Naive thymus-derived CD4-positive, alpha-beta T cell (primary cell): ENCODE measurements at regions not wholly inside any gene's neighbourhood (a gene's known extent, or its start where the extent isn't known, plus 50 kb on each side); places are given as distances from the start of the nearest gene placed in this dataset.
"Not testable (repeated sequence)": the region's sequence is repeated elsewhere in the genome, so short reads cannot be mapped to it uniquely, and the experiment has no call there.

Experiments
- ATAC-seq: fragments of 150-1000 bp; cut with Tn5 transposase; 2 replicates; pipeline ENCODE4 v1.10.0; 2021; ENCODE audit warnings: mild to moderate bottlenecking, moderate library complexity
- CTCF ChIA-PET: fragments of 350-600 bp; sonication (Branson Sonifier 250); formaldehyde crosslinking; loops from one replicate; lab custom pipeline; 2021; ENCODE audit warnings: antibody characterized with exemption; lab: Charles Lee
- POLR2A ChIA-PET: fragments of 350-600 bp; sonication (Branson Sonifier 250); formaldehyde crosslinking; loops from one replicate; lab custom pipeline; 2021; ENCODE audit warnings: antibody characterized with exemption, inconsistent platforms; lab: Charles Lee
- DNase-seq, 9 donors: peaks; one replicate each; pipeline versions ENCODE4 v3.0.0 to v3.0.0-alpha.2; 2020 to 2022; ENCODE audit warnings: mixed read lengths in 1 of 9
- H3K27ac ChIP-seq: one replicate; pipeline ENCODE4 v1.7.0; 2013; ENCODE audit warnings: mild to moderate bottlenecking, low read depth, low read length, moderate library complexity
- H3K27me3 ChIP-seq, 2 donors: one replicate each; pipeline ENCODE4 v1.7.0; 2013; ENCODE audit warnings: low read length in 2 of 2, mild to moderate bottlenecking in 2 of 2, moderate library complexity in 2 of 2; ENCODE audit not compliant: control insufficient read depth in 2 of 2, insufficient read depth in 2 of 2
- H3K36me3 ChIP-seq, 3 experiments: 1 replicate in 2 of 3; 2 replicates in 1 of 3; pipeline ENCODE4 v1.7.0; 2013; ENCODE audit warnings: low read length in 3 of 3, mild to moderate bottlenecking in 3 of 3, moderate library complexity in 1 of 3; ENCODE audit not compliant: insufficient read depth in 3 of 3, control insufficient read depth in 2 of 3
- H3K4me1 ChIP-seq, 2 donors: one replicate each; pipeline ENCODE4 v1.7.0; 2013; ENCODE audit warnings: low read length in 2 of 2, mild to moderate bottlenecking in 2 of 2, moderate library complexity in 1 of 2; ENCODE audit not compliant: control insufficient read depth in 2 of 2, insufficient read depth in 2 of 2
- H3K4me3 ChIP-seq: 2 replicates; pipeline ENCODE4 v1.7.0; 2013; ENCODE audit warnings: mild to moderate bottlenecking, low read length
- H3K9me3 ChIP-seq, 3 experiments: 1 replicate in 2 of 3; 2 replicates in 1 of 3; pipeline ENCODE4 v1.7.0; 2013; ENCODE audit warnings: low read length in 3 of 3; ENCODE audit not compliant: control insufficient read depth in 2 of 3
- H3K27ac Mint-ChIP-seq, 9 donors: one replicate each; pipeline ENCODE4 v1.8.0; 2020 to 2022; ENCODE audit warnings: mixed read lengths in 9 of 9, mild to moderate bottlenecking in 8 of 9, moderate library complexity in 5 of 9, inconsistent platforms in 2 of 9
- H3K27me3 Mint-ChIP-seq, 5 donors: one replicate each; pipeline ENCODE4 v1.8.0; 2021 to 2022; ENCODE audit warnings: mixed read lengths in 5 of 5, mild to moderate bottlenecking in 1 of 5
- H3K36me3 Mint-ChIP-seq, 5 donors: one replicate each; pipeline ENCODE4 v1.8.0; 2020 to 2022; ENCODE audit warnings: mixed read lengths in 5 of 5, mild to moderate bottlenecking in 3 of 5, inconsistent platforms in 1 of 5
- H3K4me1 Mint-ChIP-seq, 7 donors: one replicate each; pipeline ENCODE4 v1.8.0; 2020 to 2022; ENCODE audit warnings: mixed read lengths in 7 of 7, mild to moderate bottlenecking in 3 of 7, inconsistent platforms in 1 of 7
- H3K4me3 Mint-ChIP-seq, 10 donors: one replicate each; pipeline ENCODE4 v1.8.0; 2020 to 2022; ENCODE audit warnings: mild to moderate bottlenecking in 10 of 10, mixed read lengths in 10 of 10, moderate library complexity in 6 of 10, inconsistent platforms in 2 of 10
- H3K9me3 Mint-ChIP-seq, 11 donors: one replicate each; pipeline ENCODE4 v1.8.0; 2020 to 2022; ENCODE audit warnings: mixed read lengths in 11 of 11, mild to moderate bottlenecking in 4 of 11, inconsistent platforms in 1 of 11, moderate library complexity in 1 of 11
- intact Hi-C, 2 donors: fragments of 100-400 bp; cut with micrococcal nuclease; formaldehyde crosslinking; loops; one replicate each; pipeline ENCODE4 v1.15.1; 2023

GRCh38 chr13:87952377-87952776, 281.2 kb downstream of the SLITRK5 start:
- H3K4me1 ChIP-seq, result no peaks in the 10 kb centered on the region
- H3K27me3 ChIP-seq, result no peaks in the 10 kb centered on the region
- no peak overlapping the region for H3K27ac Mint-ChIP-seq
- intact Hi-C loops, result no loop called here
- no peaks in the 10 kb centered on the region for H3K27me3 Mint-ChIP-seq
- no peaks in the 10 kb centered on the region for H3K9me3 ChIP-seq
- no peaks in the 10 kb centered on the region for H3K36me3 ChIP-seq
- ATAC-seq (no peak), DNase-seq (no peak)
- peaks cover 0 to 4% (median 0%) of the 10 kb centered on the region in 11 donors for H3K9me3 Mint-ChIP-seq
- no peak overlapping the region for H3K27ac ChIP-seq
- no peaks in the 10 kb centered on the region for H3K36me3 Mint-ChIP-seq
- H3K4me3 ChIP-seq, result no peak overlapping the region
- ChIA-PET CTCF (no interaction called here), POLR2A (no interaction called here)
- no peaks in the 10 kb centered on the region for H3K4me1 Mint-ChIP-seq
- no peak overlapping the region for H3K4me3 Mint-ChIP-seq

GRCh38 chr13:87953381-87953780, 282.2 kb downstream of the SLITRK5 start:
- ATAC-seq (no peak), DNase-seq (no peak)
- CTCF ChIA-PET, result no interaction called here
- Mint-ChIP-seq H3K27ac (no peak overlapping the region), H3K4me3 (no peak overlapping the region), H3K36me3 (no peaks in the 10 kb centered on the region), H3K9me3 (peaks cover 0 to 4% (median 0%) of the 10 kb centered on the region in 11 donors), H3K4me1 (no peaks in the 10 kb centered on the region), H3K27me3 (no peaks in the 10 kb centered on the region)
- POLR2A ChIA-PET, result no interaction called here
- H3K27ac ChIP-seq, result no peak overlapping the region
- H3K9me3 ChIP-seq, result no peaks in the 10 kb centered on the region
- no peaks in the 10 kb centered on the region for H3K36me3 ChIP-seq
- H3K4me3 ChIP-seq, result no peak overlapping the region
- intact Hi-C loops, result no loop called here
- H3K27me3 ChIP-seq, result no peaks in the 10 kb centered on the region
- no peaks in the 10 kb centered on the region for H3K4me1 ChIP-seq

- Mint-ChIP-seq H3K4me3 (no peak overlapping the region), H3K4me1 (no peaks in the 10 kb centered on the region), H3K27me3 (no peaks in the 10 kb centered on the region), H3K9me3 (peaks cover 0 to 5% (median 0%) of the 10 kb centered on the region in 11 donors), H3K36me3 (no peaks in the 10 kb centered on the region), H3K27ac (peak overlapping the region in 1 of 9 donors; percentile 46)
- intact Hi-C loops, result no loop called here
- ChIA-PET CTCF (no interaction called here), POLR2A (no interaction called here)
- Histone ChIP-seq H3K36me3 (no peaks in the 10 kb centered on the region), H3K4me1 (no peaks in the 10 kb centered on the region), H3K27ac (no peak overlapping the region), H3K27me3 (no peaks in the 10 kb centered on the region), H3K9me3 (no peaks in the 10 kb centered on the region), H3K4me3 (no peak overlapping the region)
- ATAC-seq (no peak), DNase-seq (no peak)
Measured at GRCh38 chr13:87954091-87954490, 282.9 kb downstream of the SLITRK5 start.

- no peaks in the 10 kb centered on the region for H3K27me3 ChIP-seq
- Mint-ChIP-seq H3K27ac (no peak overlapping the region), H3K27me3 (no peaks in the 10 kb centered on the region), H3K4me3 (no peak overlapping the region), H3K4me1 (no peaks in the 10 kb centered on the region), H3K36me3 (no peaks in the 10 kb centered on the region), H3K9me3 (peaks cover 0 to 6% (median 0%) of the 10 kb centered on the region in 11 donors)
- no peak overlapping the region for H3K27ac ChIP-seq
- H3K36me3 ChIP-seq, result no peaks in the 10 kb centered on the region
- ChIA-PET POLR2A (no interaction called here), CTCF (no interaction called here)
- H3K4me1 ChIP-seq, result no peaks in the 10 kb centered on the region
- DNase-seq, result no peak
- H3K9me3 ChIP-seq, result no peaks in the 10 kb centered on the region
- no peak overlapping the region for H3K4me3 ChIP-seq
- intact Hi-C loops, result no loop called here
- no peak for ATAC-seq
Measured at GRCh38 chr13:87961546-87961945, 290.4 kb downstream of the SLITRK5 start.

- Mint-ChIP-seq H3K4me3 (no peak overlapping the region), H3K36me3 (no peaks in the 10 kb centered on the region), H3K27me3 (no peaks in the 10 kb centered on the region), H3K27ac (no peak overlapping the region), H3K9me3 (peaks cover 0 to 6% (median 0%) of the 10 kb centered on the region in 11 donors), H3K4me1 (no peaks in the 10 kb centered on the region)
- H3K36me3 ChIP-seq, result no peaks in the 10 kb centered on the region
- intact Hi-C loops, result no loop called here
- no peaks in the 10 kb centered on the region for H3K9me3 ChIP-seq
- no peaks in the 10 kb centered on the region for H3K4me1 ChIP-seq
- H3K4me3 ChIP-seq, result no peak overlapping the region
- no peaks in the 10 kb centered on the region for H3K27me3 ChIP-seq
- POLR2A ChIA-PET, result no interaction called here
- CTCF ChIA-PET, result no interaction called here
- DNase-seq, result no peak
- no peak for ATAC-seq
- no peak overlapping the region for H3K27ac ChIP-seq
Measured at GRCh38 chr13:87972568-87972967, 301.4 kb downstream of the SLITRK5 start.

- DNase-seq (no peak), ATAC-seq (no peak)
- Mint-ChIP-seq H3K9me3 (peaks cover 0 to 8% (median 2%) of the 10 kb centered on the region in 11 donors), H3K4me1 (no peaks in the 10 kb centered on the region), H3K27ac (no peak overlapping the region), H3K36me3 (no peaks in the 10 kb centered on the region), H3K4me3 (no peak overlapping the region), H3K27me3 (no peaks in the 10 kb centered on the region)
- Histone ChIP-seq H3K27ac (no peak overlapping the region), H3K4me3 (no peak overlapping the region), H3K36me3 (no peaks in the 10 kb centered on the region), H3K9me3 (no peaks in the 10 kb centered on the region), H3K4me1 (no peaks in the 10 kb centered on the region), H3K27me3 (no peaks in the 10 kb centered on the region)
- CTCF ChIA-PET, result no interaction called here
- intact Hi-C loops, result no loop called here
- POLR2A ChIA-PET, result no interaction called here
Measured at GRCh38 chr13:87975035-87975434, 303.9 kb downstream of the SLITRK5 start.

- H3K36me3 Mint-ChIP-seq, DNase-seq, H3K27ac ChIP-seq, H3K27ac Mint-ChIP-seq, H3K4me1 ChIP-seq, H3K4me1 Mint-ChIP-seq, H3K4me3 Mint-ChIP-seq, H3K36me3 ChIP-seq, POLR2A ChIA-PET, H3K27me3 Mint-ChIP-seq, intact Hi-C loops, H3K4me3 ChIP-seq, ATAC-seq, H3K9me3 Mint-ChIP-seq, H3K27me3 ChIP-seq, CTCF ChIA-PET, H3K9me3 ChIP-seq: not testable (repeated sequence)
Measured at GRCh38 chr13:87976650-87977049, 305.5 kb downstream of the SLITRK5 start.
